Activated CD4-positive, alpha-beta T cell treated with anti-CD3 and anti-CD28 coated beads for 24 hours (primary cell): ENCODE measurements at regions not wholly inside any gene's neighbourhood (a gene's known extent, or its start where the extent isn't known, plus 50 kb on each side); places are given as distances from the start of the nearest gene placed in this dataset.
"Not testable (repeated sequence)": the region's sequence is repeated elsewhere in the genome, so short reads cannot be mapped to it uniquely, and the experiment has no call there.

Experiments
- DNase-seq, 2 donors: peaks; one replicate each; pipeline ENCODE4 v3.0.0-alpha.2; 2020; ENCODE audit warnings: low read depth in 2 of 2

DNA sequence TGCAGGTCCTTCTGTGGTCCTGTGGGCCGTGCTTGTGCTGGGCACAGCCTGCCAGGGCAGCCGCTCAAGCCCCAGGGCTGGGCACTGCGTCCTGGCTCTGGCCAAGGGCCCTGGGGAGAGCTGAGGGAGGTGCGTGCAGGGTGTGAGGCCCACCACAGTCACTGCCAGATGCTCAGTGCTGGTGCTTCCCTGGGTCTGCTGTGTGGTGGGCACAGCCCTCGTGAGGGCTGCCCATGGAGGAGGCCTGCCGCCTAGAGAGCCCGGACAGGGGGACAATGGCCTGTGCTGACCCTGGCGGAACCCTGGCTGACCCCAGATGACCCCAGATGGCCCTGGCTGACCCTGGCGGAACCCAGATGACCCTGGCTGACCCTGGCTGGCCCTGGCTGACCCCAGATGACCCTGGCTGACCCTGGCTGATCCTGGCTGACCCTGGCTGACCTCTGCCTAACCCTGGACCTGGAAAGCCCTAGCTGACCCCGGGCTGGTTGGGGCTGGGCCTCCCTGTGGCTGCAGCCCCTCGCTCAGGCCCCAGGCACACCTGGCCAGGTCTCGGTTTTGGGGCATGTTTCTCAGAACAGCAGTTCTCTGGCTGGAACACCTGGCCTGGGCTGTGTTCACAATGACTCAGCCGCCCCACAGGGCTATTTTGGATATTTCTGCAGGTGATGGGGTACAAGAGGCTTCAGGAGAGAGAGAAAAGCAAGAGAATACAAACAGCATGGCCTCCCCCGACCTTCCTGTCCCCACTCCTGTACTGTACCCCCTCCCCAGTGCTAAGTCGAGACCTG, 55.4 kb downstream of the TMEM121 start:
- DNase-seq: no peak

DNA sequence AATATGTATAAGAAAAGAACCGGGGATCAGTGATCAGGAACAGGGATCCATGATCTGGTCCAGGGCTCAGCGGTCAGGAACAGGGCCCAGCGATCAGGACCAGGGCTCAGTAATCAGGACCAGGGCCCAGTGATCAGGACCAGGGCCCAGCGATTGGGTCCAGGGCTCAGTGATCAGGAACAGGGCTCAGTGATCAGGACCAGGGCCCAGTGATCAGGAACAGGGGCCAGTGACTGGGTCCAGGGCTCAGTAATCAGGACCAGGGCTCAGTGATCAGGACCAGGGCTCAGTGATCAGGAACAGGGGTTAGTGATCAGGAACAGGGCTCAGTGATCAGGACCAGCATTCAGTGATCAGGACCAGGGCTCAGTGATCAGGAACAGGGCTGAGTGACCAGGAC, 56.3 kb downstream of the TMEM121 start:
- no peak for DNase-seq

DNA sequence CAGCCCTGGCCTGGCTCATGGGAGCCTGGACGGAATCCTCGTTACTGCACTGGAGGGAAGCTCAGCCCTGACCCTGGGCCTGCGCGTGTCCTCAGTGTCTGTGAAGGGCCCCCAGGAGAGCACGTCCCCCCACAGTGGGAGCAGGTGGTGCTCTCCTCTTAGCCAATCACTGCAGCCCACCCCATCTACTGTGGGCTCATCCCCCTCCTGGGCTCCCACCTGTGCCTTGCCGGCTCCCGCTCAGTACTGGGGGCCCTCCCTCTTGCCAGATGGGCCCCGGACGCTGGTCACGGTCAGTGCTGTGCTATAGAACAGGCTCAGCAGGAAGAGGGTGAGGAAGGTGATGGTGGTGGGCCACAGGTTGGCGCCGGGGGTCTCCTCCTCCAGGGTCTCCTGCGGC, 57.5 kb downstream of the TMEM121 start:
- DNase-seq: not testable (repeated sequence)

DNA sequence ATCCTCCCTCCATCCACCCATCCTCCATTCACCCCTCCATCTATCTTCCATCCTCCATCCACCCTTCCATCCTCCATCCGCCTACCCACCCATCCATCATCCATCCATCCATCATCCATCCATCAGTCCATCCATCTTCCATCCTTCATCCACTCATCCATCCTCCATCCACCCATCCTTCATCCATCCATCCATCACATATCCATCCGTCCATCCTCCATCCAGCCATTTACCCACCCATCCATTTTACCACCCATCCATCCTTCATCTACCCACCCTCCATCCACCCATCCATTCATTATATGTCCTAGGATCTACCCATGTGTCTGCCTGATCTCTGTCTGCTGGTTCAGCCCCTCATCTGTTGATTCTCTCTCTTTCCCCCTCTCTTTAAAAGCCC, 58.9 kb downstream of the TMEM121 start:
- DNase-seq: not testable (repeated sequence)

DNA sequence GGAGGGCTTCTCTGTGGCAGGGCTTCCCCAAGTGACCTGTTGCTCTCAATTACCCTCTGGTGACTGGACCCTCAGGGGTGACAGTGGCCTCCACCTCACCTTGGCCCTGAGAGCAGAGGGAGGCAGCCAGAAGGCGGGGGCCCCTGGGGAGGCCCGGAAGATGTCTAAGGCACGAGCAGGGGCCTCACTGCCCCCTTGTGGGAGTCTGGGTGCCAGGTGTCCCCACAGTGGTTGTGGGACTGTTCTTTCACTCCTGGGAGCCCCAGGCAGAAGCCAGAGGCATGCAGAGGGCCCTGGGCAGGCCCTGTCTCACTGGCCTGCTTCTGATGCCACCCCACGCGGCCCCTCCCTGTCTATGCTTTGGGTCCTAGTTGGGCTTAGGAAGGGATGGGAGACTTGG, 59.3 kb downstream of the TMEM121 start:
- DNase-seq: not testable (repeated sequence)

DNA sequence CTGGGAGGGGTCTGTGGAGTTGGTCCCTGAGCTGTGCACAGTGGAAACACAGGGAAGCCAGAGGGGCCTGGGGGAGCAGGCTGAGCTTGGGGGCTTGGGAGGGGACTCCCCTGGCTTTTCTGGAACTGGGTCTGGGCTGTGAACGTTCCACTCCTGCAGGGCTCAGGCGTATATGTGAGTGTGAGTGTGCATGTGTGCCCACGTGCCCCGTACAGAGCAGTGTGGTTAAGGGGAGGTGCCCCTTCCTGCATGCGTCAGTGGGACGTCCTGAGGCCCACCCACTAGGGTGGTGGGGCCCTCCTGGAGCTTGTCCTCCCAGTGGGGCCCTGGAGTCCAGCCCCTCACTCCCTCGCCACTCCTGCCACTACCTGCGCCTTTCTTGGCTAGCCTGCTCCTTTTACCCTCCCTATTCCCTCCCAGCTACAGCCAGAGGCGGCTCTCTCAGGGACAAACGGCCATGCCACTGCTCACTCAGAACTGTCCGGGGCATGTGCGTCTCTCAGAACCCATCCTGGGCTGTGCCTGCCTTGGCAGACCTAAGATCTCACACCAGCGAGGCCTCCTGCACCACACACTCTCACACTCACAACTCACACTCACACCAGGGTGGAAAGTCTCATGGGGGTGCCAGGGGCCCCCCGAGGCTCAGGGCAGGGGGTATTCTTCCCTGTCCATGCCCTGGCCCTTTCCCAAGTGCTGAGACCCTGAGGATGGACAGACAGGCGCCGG, 59.9 kb downstream of the TMEM121 start:
- not testable (repeated sequence) for DNase-seq

DNA sequence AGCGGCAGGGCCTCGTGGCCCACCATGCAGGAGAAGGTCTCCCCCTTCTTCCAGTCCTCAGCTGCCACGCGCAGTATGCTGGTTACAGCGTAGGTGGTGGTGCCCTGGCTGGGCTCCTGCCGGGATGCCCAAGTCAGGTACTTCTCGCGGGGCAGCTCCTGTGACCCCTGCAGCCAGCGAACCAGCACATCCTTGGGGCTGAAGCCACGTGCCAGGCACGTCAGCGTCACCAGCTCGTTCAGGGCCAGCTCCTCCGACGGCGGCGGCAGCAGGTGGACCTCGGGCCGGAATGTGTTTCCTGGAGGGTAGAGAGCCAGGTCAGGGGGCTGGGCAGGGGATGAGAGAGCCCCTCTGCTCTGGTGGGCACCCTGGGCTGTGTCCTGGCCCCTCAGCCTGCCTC, 60.7 kb downstream of the TMEM121 start:
- not testable (repeated sequence) for DNase-seq

DNA sequence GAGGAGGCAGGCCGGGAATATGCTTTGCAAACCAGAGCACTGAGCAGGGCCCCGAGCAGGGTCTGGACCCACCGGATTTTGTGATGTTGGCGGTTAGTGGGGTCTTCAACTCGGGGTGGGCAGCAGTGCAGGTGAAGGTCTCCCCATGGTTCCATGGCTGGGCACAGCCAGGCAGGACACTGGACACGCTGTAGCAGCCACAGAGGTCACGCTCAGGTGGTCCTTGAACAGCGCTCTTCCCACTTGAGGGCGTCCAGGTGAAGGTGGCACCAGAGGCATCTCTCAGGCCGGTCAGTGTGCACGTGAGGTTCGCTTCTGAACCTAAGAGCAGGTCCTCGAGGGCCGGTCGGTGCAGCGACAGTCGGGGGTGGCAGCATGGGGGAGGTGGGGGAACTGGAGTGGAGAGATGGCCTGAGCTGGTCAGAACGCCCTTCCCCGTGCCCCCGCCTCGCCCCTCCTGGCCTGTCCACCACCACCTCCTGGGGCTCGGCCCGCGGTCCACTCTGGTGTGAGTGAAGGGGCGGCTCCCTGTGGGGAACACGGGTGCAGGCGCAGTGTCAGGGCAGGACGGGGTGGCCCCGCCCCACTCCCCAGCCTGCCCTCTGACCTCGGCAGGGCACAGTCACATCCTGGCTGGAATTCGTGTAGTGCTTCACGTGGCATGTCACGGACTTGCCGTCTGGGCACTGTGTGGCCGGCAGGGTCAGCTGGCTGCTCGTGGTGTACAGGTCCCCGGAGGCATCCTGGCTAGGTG, 61.3 kb downstream of the TMEM121 start:
- DNase-seq: not testable (repeated sequence)

DNA sequence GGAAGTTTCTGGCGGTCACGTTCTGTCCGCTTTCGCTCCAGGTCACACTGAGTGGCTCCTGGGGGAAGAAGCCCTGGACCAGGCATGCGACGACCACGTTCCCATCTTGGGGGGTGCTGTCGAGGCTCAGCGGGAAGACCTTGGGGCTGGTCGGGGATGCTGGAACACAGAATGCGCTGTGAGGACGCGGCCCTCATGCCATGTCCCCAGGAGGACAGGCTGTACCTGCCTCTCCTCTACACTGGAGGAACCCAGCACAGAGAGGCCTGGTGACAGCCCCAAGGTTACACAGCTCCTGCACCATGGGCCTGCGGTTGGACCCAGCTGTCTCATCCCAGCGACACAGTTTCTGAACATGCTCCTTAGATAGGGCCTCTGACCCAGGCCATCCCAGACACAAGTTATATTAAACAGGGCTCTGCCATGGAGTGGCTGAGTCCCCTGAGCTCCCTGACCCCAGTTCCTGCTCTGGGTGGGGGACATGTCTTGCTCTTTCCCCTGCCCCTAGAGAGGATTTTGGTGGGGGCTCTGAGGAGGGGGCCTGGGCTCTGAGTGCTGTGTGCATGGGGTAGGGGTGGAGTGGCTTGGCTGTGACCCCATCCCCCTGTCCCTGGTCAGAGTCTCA, 62.0 kb downstream of the TMEM121 start:
- DNase-seq: no peak

DNA sequence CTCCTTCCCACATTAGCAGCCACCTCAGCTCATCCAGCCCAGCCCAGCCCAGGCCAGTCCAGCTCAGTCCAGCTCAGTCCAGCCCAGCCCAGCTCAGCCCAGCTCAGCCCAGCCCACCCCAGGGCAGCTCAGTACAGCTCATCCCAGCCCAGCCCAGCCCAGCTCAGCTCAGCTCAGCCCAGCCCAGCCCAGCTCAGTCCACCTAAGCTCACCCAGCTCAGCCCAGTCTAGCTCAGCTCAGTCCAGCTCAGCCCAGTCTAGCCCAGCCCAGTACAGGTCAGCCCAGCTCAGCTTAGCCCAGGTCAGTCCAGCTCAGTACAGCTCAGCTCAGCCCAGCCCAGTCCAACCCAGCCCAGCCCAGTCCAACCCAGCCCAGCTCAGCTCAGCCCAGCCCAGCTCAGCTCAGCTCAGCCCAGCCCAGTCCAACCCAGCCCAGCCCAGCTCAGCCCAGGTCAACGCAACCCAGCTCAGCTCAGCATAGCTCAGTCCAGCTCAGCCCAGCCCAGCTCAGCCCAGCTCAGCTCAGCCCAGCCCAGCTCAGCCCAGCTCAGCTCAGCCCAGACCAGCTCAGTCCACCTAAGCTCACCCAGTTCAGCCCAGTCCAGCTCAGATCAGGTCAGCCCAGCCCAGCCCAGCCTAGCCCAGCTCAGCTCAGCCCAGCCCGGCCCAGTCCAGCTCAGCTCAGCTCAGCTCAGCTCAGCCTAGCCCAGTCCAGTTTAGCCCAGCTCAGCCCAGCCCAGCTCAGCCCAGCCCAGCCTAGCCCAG, 63.0 kb downstream of the TMEM121 start:
- no peak for DNase-seq

DNA sequence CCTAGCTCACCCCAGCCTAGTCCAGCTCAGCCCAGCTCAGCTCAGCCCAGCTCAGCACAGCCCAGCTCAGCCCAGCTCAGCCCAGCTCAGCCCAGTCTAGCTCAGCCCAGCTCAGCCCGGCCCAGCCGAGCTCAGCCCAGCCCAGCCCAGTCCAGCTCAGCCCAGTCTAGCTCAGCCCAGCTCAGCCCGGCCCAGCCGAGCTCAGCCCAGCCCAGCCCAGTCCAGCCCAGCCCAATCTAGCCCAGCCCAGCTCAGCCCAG, 63.5 kb downstream of the TMEM121 start:
- DNase-seq: not testable (repeated sequence)

DNA sequence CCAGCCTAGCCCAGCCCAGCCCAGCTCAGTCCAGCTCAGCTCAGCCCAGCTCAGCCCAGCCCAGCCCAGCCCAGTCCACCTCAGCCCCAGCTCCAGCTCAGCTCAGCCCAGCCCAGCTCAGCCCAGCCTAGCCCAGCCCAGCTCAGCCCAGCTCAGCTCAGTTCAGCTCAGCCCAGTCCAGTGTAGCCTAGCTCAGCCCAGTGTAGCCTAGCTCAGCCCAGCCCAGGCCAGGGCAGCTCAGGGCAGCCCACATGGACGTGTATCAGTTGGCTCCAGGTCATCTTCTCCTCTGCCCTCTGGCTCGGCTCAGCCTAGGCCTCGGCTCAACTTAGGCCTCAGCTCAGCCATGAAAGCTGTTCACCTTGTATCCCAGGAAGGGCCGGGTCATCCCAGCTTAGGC, 64.7 kb downstream of the TMEM121 start:
- DNase-seq: no peak

DNA sequence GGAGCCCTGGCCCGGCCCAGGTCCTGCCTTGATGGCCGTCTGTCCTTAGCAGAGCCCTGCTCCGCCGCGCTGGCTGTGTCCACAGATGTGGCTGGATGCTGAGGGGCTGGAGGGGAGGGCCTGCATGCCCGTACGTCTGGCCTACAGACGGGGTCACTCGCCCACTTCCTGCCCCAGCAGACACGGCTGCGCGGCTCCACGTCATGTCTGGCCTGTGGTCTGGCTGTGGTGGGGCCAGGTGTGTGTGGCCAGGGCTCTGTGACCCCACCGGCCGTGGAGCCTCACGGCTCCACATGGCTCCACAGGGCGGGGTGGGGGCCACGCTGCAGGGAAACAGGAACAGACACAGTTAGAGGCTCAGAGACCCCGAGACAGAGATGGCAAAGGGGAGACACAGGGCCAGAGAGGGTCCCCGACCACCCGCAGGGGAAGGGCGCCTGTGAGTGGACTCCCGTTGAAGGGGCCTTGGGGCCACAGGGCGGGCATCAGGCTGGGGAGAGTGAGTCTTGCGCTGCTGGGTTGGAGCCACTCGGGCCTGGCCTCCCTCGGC, 65.5 kb downstream of the TMEM121 start:
- DNase-seq: not testable (repeated sequence)

DNA sequence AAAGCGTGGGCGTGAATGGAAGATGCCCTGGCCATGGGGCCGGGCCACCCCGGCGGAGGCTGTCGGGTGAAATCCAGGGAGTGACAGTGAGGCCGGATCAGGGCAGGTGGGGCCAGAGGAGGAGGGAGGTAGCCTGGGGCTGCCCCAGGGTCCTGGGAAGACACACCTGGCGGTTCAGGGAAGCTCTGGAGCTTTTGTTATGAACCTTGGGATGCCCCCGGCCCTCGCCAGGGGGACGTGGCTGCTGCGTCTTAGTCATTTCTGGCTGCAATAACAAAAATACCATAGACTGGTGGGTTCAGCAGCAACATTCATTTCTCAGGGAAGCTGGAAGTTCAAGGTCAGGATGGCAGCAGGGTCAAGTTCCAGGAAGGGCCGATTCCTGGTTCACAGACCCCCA, 66.3 kb downstream of the TMEM121 start:
- DNase-seq: not testable (repeated sequence)

DNA sequence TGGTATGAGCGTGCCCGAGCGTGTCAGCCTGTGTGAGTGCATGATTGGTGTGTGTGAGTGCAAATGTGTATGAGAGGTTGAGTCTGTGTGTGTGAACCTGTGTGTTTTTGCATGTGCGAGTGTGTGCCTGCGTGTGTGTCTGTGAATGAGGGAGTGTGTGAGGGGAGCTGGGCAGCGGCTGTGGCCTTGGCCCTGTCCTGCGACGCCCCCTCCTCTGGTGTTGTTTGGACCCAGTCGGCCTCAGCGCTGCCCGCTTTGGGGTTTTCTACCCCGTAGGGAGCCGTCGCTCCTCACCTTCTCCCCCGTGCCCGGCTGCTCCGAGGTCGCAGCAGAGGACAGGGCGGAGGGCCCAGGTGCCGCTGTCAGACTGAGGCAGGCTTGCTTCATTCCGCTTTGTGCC, 69.0 kb downstream of the TMEM121 start:
- DNase-seq: not testable (repeated sequence)

DNA sequence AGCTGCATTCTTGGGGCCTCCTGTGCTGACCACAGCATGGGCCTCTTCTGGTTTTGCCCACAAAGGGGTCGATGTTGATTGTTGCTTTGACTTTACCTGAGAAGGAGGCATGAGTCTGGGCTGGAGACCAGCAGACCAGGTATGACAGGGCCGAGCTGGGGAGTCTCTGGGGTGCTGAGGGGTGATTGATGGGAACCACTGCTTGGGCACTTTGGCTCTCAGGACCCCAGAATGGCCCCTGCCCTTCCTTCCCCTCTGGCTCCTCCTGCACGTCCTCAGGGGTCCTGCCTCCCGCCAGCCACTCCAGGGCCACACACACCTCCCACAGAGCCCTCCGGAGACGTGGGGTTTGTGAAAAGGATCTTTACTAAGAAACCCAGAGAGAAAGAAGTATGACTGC, 70.0 kb downstream of the TMEM121 start:
- not testable (repeated sequence) for DNase-seq

DNA sequence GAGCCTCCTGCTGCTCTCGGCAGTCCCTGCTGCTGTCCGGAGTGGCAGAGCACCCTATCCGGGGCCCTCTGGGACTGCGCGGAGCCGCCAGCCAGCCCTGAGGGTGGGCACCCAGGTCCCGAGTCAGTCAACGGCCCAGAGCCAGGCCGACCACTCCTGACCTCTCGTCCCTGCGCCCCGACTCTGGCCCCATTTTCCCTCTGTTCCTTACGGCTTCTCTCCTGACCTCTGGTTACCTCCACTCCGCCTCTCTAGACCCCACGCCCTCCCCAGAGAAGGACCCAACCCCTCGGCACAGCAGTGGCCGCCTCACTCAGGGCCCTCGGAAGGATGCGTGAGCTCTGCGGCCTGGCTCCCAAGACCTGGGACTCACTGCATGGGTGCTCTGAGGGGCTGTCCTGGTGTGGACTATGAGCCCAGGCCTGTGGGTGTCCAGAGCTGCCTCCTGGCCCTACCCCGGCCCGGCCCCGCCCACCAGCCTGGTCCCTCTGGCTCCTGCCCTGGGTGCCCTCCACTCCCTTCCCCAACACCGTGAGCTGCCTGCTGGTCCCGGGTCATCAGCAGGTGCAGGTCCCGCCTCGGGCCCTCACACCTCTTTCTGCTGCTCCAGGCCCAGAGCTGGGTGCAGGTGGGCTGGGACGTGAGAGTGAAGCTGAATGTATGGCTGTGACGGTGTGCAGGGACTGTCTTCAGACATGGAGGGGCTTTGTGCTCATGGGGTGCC, 71.8 kb downstream of the TMEM121 start:
- not testable (repeated sequence) for DNase-seq

DNA sequence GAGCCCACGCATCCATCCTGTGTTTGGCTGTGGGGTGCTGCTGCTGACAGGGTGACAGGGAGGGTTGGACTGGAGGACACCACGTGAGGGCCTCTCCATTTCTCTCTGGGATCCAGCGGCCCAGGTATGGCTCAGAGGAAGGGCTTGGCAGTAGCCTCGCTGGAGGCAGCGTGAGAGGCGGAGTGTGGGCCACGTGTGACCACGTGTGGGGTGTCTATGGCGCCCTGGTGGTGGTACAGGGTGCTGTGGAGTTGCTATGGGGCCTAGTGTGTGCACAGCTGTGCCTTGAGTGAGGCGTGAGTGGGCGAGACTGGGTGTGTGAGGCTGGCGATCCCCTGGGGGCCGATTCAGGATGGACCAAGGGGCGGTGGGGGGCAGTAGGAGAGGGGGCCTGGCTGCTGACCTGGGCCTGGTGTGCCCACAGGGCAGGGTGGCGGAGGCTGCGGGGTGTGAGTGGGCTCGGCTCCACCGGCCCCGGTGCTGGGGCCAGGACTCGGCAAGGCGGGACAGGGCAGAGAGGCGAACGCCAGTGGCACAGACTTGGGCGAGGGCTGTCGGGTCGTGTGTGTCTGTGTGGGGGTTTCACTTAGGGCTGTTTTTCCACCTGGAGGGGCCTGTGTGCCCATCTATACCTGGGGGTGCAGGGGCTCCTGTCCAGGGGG, 72.7 kb downstream of the TMEM121 start:
- DNase-seq: not testable (repeated sequence)

DNA sequence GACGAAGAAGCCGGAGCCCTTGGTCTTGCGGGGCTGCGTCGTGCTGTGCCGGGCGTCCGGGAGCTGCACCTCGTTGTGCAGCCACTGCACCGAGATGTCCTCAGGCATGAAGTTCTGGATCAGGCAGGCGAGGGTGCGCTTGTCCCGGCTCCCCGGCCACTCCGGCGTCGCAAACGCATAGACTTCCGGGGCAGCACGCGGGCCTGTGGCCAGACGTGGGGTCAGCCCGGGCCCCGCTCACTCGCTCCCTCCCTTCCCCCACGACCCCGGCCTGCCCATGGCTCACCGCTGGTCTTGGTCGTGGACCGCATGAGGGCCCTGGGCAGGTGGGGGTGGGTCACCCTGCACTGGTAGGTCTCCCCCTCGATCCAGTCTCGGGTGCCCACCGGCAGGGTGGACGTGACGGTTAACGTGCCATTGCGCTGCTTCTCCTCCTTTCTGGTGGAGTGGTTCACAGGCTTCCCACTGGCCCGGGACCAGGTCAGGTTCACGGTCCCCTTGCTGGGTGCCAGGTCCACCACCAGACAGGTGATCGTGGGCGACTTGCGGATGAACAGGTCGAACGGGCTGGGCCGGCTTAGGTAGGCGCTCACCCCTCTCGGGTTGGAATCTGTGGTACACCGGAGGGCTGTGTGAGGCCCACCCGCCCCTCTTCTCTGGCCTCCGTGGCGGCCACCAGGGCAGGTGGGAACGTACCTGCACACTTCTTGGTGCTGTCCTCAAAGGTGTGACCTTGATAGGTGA, 74.0 kb downstream of the TMEM121 start:
- not testable (repeated sequence) for DNase-seq
